Kasumi-1 (cell line): ENCODE measurements at regions not wholly inside any gene's neighbourhood (a gene's known extent, or its start where the extent isn't known, plus 50 kb on each side); places are given as distances from the start of the nearest gene placed in this dataset.

ENCODE experiments used
- DNase-seq, 2 experiments: peaks; one replicate each; lab custom pipeline; 2025; lab: John Stamatoyannopoulos, UW

DNA sequence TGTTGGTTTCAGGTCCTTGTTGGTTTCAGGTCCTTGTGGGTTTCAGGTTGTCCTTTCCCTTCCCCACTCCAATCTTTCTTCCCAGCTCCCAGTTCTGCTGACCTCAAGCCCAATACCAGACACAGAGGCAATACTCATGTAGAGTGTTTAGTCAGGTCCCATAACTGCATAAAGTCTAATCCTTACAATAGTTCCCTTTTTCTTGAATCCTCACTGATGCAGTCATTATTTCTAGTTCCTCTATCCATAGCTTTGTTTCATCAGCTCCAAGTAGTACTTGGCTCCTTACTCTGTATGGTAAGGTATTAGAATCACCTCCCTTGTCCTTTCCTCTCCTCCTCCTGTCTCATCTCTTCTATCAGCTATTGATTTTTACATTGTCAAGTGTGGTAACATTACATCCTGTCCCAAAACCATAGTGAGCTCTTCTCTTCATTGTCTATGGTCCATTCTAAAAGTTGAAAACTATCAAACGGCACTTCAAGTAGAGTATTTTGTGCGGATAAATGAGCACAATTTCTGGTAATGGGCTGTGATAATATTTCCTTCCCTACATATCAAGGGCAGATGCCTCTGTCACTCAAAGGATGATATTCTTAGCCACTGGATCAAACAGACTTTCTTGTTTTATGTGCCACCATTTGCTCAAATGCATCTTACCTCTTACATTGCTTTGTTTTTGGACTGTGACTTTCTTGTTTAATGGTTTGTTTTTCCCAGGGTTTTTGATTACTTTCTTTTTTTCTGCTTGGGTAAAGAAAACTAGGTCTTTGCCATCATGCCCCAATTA is 57.2 kb upstream of the JDP2 start:
- DNase-seq = peak; percentile 77 to 90

GRCh38 chr14:75371297-75371696 is 56.5 kb upstream of the JDP2 start:
- no peak for DNase-seq

- DNase-seq = peak; percentile 35 to 39
Observed at GRCh38 chr14:75372260-75372659, 55.6 kb upstream of the JDP2 start.

DNA sequence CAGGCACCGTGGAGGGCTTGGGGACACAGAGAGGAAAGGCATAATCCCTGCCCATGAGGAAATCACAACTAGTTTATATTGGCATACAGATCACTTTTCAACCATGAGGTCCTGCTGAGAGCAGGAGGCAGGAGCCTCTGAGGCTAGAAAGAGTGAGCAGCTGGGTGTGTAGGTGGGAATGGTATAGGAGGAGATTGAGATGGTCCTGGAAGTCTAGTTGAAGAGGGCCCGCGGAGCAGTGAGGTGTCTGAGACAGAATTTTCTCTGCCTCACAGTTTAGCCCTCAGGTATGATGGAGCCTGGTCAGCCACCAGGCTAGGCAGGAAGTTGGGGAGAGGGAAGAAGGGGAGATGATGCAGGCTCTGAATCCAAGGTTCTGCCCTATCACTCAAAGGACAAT is 54.7 kb upstream of the JDP2 start:
- no peak for DNase-seq

GRCh38 chr14:75373616-75374015 is 54.2 kb upstream of the JDP2 start:
- DNase-seq = no peak

- DNase-seq = no peak
Observed at GRCh38 chr14:75374911-75375310, 52.9 kb upstream of the JDP2 start.

DNA sequence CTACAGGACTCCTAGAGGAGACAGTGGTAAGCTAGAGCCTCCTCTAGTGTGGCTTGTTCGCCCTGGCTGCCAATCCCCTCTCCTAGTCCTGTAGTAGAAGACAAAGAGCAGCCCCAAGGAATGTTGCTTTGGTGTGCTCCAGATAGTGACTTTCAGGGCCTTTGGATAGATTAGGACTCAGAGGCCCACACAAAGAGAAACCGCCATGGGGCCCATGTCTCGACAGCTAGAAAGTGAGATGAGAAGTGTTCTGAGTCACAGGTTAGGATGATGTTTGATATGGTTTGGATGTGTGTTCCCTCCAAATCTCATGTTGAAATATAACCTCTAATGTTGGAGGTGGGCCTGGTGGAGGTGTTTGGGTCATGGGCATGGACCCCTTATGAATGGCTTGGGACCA is 51.8 kb upstream of the JDP2 start:
- no peak for DNase-seq
